NB4 (cell line): ENCODE measurements at regions not wholly inside any gene's neighbourhood (a gene's known extent, or its start where the extent isn't known, plus 50 kb on each side); places are given as distances from the start of the nearest gene placed in this dataset.

Source experiments
- MYC ChIP-seq: IDR thresholded peaks from 2 replicates; pipeline ENCODE4 v1.6.1; 2011; ENCODE audit warnings: low read depth, low read length
- POLR2A ChIP-seq: IDR thresholded peaks from 2 replicates; pipeline ENCODE4 v1.6.1; 2011; ENCODE audit warnings: mild to moderate bottlenecking; ENCODE audit not compliant: insufficient read length; ENCODE audit errors: extremely low read depth
- TF ChIP-seq, protein P1 (sequence below): IDR thresholded peaks from one replicate; pipeline ENCODE4 v1.5.1; 2012; ENCODE audit warnings: low read depth, low read length
- TF ChIP-seq, protein P2 (sequence below): IDR thresholded peaks from 2 replicates; pipeline ENCODE4 v1.6.1; 2011; ENCODE audit warnings: low read depth, low read length

DNA sequence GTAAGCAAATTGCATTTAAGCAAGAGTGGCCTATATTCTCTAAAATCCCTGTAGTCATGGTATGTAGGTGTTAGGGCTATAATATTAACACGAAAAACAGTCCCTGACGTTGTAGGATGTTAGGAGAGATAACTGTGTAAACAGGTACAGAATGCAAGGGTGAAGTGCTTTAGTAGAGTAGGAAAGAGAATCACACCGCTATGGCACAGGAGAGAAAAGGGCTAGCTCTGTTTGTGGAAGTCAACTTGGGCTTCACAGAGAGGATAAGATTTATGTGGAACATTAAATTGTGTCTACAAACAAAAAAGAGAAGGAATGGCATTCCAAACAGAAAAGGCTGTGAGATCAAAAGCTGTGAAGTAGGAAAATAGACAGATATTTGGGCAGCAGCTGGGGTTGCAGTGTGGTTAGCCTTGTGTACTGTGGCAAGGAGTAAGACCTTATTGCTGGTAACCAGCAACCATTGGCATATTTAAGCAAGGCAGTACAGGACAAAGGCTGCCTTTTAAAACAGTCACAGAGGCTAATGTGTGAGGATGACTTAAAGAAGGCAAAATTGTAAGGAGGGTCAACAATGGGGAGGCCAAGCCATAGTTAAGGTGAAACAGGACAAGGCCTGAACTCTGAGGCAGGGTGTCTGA is 337.5 kb upstream of the ADAMTSL1 start:
- TF ChIP-seq, protein P1, sequence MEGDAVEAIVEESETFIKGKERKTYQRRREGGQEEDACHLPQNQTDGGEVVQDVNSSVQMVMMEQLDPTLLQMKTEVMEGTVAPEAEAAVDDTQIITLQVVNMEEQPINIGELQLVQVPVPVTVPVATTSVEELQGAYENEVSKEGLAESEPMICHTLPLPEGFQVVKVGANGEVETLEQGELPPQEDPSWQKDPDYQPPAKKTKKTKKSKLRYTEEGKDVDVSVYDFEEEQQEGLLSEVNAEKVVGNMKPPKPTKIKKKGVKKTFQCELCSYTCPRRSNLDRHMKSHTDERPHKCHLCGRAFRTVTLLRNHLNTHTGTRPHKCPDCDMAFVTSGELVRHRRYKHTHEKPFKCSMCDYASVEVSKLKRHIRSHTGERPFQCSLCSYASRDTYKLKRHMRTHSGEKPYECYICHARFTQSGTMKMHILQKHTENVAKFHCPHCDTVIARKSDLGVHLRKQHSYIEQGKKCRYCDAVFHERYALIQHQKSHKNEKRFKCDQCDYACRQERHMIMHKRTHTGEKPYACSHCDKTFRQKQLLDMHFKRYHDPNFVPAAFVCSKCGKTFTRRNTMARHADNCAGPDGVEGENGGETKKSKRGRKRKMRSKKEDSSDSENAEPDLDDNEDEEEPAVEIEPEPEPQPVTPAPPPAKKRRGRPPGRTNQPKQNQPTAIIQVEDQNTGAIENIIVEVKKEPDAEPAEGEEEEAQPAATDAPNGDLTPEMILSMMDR: no peak
- no peak for TF ChIP-seq POLR2A
- TF ChIP-seq, protein P2, sequence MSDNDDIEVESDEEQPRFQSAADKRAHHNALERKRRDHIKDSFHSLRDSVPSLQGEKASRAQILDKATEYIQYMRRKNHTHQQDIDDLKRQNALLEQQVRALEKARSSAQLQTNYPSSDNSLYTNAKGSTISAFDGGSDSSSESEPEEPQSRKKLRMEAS: no peak
- no peak for TF ChIP-seq MYC
